ENCODE measurements at regions not wholly inside any gene's neighbourhood (a gene's known extent, or its start where the extent isn't known, plus 50 kb on each side); places are given as distances from the start of the nearest gene placed in this dataset.

GRCh38 chr5:4735261-4735660 lies 404.9 kb upstream of the ADAMTS16 start:
- Histone ChIP-seq H3T11ph (ENCODE audit: low read length) (no peak overlapping the region), H3K14ac (ENCODE audit: insufficient read depth, low read length) (no peak overlapping the region), H2BK120ac (ENCODE audit: low read depth, low read length, poor library complexity, severe bottlenecking) (no peak overlapping the region), H2BK5ac (ENCODE audit: insufficient read length, low read length) (no peak overlapping the region), H4K5ac (ENCODE audit: insufficient read length, low read depth, low read length) (no peak overlapping the region), H3K4me2 (ENCODE audit: insufficient read depth, insufficient read length, low read length) (no peak overlapping the region), H2AFZ (ENCODE audit: low read length) (no peak overlapping the region), H3K56ac (ENCODE audit: insufficient read length, low read depth, low read length) (no peak overlapping the region), H3K4ac (ENCODE audit: low read depth, low read length) (no peak overlapping the region), H2BK12ac (ENCODE audit: insufficient read length, low read depth, low read length) (no peak overlapping the region), H3K27me3 (ENCODE audit: insufficient read depth, low read length) (no peaks in the 10 kb centered on the region), H3K23me2 (ENCODE audit: insufficient read length, low read depth, low read length, poor library complexity, severe bottlenecking) (no peaks in the 10 kb centered on the region), H3K9me3 (ENCODE audit: control insufficient read depth, low read depth, low read length) (no peaks in the 10 kb centered on the region), H4K8ac (replicated peaks; ENCODE audit: insufficient read length, low read depth, low read length) (no peak overlapping the region), H3K9ac (ENCODE audit: extremely low read depth, insufficient read length, low read length) (no peak overlapping the region), H3K4me1 (ENCODE audit: insufficient read depth, low read length) (no peaks in the 10 kb centered on the region), H3K23ac (ENCODE audit: insufficient read length, low read depth, low read length) (no peak overlapping the region), H2BK20ac (ENCODE audit: low read depth, low read length, poor library complexity, severe bottlenecking) (no peak overlapping the region), H2AK5ac (ENCODE audit: insufficient read length, low read length) (no peak overlapping the region), H3K18ac (ENCODE audit: insufficient read length, low read depth, low read length) (no peak overlapping the region), H4K91ac (ENCODE audit: insufficient read length, low read depth, low read length) (no peak overlapping the region), H3K79me1 (ENCODE audit: insufficient read depth, low read depth, low read length, poor library complexity, severe bottlenecking) (no peaks in the 10 kb centered on the region), H2BK15ac (ENCODE audit: low read depth, low read length) (no peak overlapping the region), H4K20me1 (ENCODE audit: control insufficient read depth, insufficient read depth, insufficient read length) (no peaks in the 10 kb centered on the region), H3K27ac (ENCODE audit: insufficient read length, low read depth, low read length) (no peak overlapping the region), H3K79me2 (ENCODE audit: insufficient read depth, low read length) (no peaks in the 10 kb centered on the region)
- Mint-ChIP-seq H3K4me1 (0 out of 4 replicates have a peak, but pooled peaks cover 0 to 2% of the 10 kb centered on the region in 2 experiments), H3K4me3 (no peak overlapping the region), H3K27ac (no peak overlapping the region), H3K9me3 (no peaks in the 10 kb centered on the region), H3K27me3 (ENCODE audit: low read depth) (no peaks in the 10 kb centered on the region; the same call in 1 of the 2 replicates), H3K36me3 (ENCODE audit: insufficient read depth in 1 of 3, low read depth in 3 of 3) (no peaks in the 10 kb centered on the region)
- DNase-seq = no peak
- no peak for TF ChIP-seq CTCF (conservative IDR thresholded peaks at IDR 0.05)
- WGBS (ENCODE audit: extremely low coverage, insufficient read length, low lambda C conversion rate) = no CpG with 5 or more reads among the region's 3 CpGs

All from H9 (cell line).